MM.1S (cell line): ENCODE measurements at regions not wholly inside any gene's neighbourhood (a gene's known extent, or its start where the extent isn't known, plus 50 kb on each side); places are given as distances from the start of the nearest gene placed in this dataset.

Source experiments
- DNase-seq: peaks from one replicate; pipeline ENCODE4 v3.0.0-alpha.2; 2015
- H2AFZ ChIP-seq: fragments of 300-600 bp; sonication (generic); 2 replicates; pipeline ENCODE4 v1.6.0; 2016; ENCODE audit warnings: antibody characterized with exemption, low read length
- H3F3A ChIP-seq: fragments of 300-600 bp; sonication (generic); 2 replicates; pipeline ENCODE4 v1.6.1; 2016; ENCODE audit warnings: mild to moderate bottlenecking, antibody characterized with exemption, low read length, moderate library complexity, mixed read lengths; ENCODE audit not compliant: insufficient read depth
- H3K27ac ChIP-seq: fragments of 300-600 bp; sonication (generic); 2 replicates; pipeline ENCODE4 v1.5.1; 2016; ENCODE audit warnings: mild to moderate bottlenecking, low read length
- H3K27me3 ChIP-seq: fragments of 300-600 bp; sonication (generic); replicated peaks from 2 replicates; pipeline ENCODE4 v1.6.0; 2016; ENCODE audit warnings: low read length; ENCODE audit not compliant: insufficient read depth
- H3K36me3 ChIP-seq: fragments of 300-600 bp; sonication (generic); replicated peaks from 2 replicates; pipeline ENCODE4 v1.6.1; 2016; ENCODE audit warnings: mild to moderate bottlenecking, low read length, mixed read lengths; ENCODE audit not compliant: insufficient read depth
- H3K4me1 ChIP-seq: fragments of 300-600 bp; sonication (generic); 2 replicates; pipeline ENCODE4 v1.6.1; 2016; ENCODE audit warnings: low read length, mixed read lengths
- H3K4me2 ChIP-seq: fragments of 300-600 bp; sonication (generic); 2 replicates; pipeline ENCODE4 v1.6.0; 2016; ENCODE audit warnings: low read depth, low read length
- H3K4me3 ChIP-seq: fragments of 300-600 bp; sonication (generic); 2 replicates; pipeline ENCODE4 v1.5.1; 2016; ENCODE audit warnings: low read length, mixed read lengths
- H3K79me2 ChIP-seq: fragments of 300-600 bp; sonication (generic); 2 replicates; pipeline ENCODE4 v1.6.1; 2016; ENCODE audit warnings: mixed run types, low read length, mixed read lengths
- H3K9ac ChIP-seq: fragments of 300-600 bp; sonication (generic); 2 replicates; pipeline ENCODE4 v1.6.1; 2016; ENCODE audit warnings: low read length, mixed read lengths
- H3K9me2 ChIP-seq: fragments of 300-600 bp; sonication (generic); replicated peaks from 2 replicates; pipeline ENCODE4 v1.6.1; 2016; ENCODE audit warnings: mild to moderate bottlenecking, low read length, mixed read lengths; ENCODE audit not compliant: insufficient read depth
- H3K9me3 ChIP-seq: fragments of 300-600 bp; sonication (generic); replicated peaks from 2 replicates; pipeline ENCODE4 v1.6.1; 2016; ENCODE audit warnings: mild to moderate bottlenecking, low read length, mixed read lengths; ENCODE audit not compliant: insufficient read depth
- H4K20me1 ChIP-seq: fragments of 300-600 bp; sonication (generic); 2 replicates; pipeline ENCODE4 v1.6.1; 2016; ENCODE audit warnings: mild to moderate bottlenecking, low read length, moderate library complexity, mixed read lengths; ENCODE audit not compliant: insufficient read depth
- EZH2 ChIP-seq: fragments of 300-600 bp; sonication (generic); optimal IDR thresholded peaks from 2 replicates; pipeline ENCODE3; 2017; ENCODE audit warnings: low read depth, mild to moderate bottlenecking, antibody characterized with exemption, low read length, mixed read lengths
- EZH2phosphoT487 ChIP-seq: fragments of 300-600 bp; sonication (generic); IDR thresholded peaks from 2 replicates; pipeline ENCODE4 v1.6.1; 2018; ENCODE audit warnings: antibody characterized with exemption, low read length
- TF ChIP-seq, protein P1 (sequence below): fragments of 300-600 bp; sonication (generic); IDR thresholded peaks from 2 replicates; pipeline ENCODE4 v1.5.1; 2016; ENCODE audit warnings: antibody characterized with exemption, low read length, mixed read lengths

DNA sequence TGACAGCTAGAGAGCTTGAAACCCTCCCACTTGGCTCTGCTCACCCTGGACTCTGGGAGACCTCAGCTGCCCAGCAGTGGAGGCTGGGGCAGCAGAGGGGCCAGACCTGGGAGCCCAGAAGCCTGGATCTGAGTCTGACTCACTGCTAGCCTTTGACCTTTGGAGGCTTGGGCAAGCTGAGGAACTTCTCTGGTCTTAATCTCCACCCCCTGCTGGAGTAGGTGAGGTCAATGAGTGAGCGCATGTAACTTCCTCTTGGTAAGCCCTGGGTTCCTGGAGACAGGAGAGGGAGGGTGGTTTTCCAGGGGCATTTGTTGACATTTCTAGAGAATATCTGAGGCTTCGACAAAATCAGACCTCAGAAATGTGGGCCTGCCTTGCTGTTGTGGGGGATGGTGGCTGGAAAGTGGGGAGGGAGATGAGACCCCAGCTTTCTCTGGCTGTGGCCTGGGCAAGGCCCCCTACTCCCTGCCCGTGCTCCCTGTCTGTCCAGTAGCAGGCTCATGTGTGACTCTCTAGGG is 73.0 kb upstream of the YWHAQ start:
- H3K4me2 ChIP-seq: no peak overlapping the region
- H3K79me2 ChIP-seq: no peaks in the 10 kb centered on the region
- no peaks in the 10 kb centered on the region for H3K9me3 ChIP-seq
- TF ChIP-seq EZH2phosphoT487: no peak
- TF ChIP-seq, protein P1, sequence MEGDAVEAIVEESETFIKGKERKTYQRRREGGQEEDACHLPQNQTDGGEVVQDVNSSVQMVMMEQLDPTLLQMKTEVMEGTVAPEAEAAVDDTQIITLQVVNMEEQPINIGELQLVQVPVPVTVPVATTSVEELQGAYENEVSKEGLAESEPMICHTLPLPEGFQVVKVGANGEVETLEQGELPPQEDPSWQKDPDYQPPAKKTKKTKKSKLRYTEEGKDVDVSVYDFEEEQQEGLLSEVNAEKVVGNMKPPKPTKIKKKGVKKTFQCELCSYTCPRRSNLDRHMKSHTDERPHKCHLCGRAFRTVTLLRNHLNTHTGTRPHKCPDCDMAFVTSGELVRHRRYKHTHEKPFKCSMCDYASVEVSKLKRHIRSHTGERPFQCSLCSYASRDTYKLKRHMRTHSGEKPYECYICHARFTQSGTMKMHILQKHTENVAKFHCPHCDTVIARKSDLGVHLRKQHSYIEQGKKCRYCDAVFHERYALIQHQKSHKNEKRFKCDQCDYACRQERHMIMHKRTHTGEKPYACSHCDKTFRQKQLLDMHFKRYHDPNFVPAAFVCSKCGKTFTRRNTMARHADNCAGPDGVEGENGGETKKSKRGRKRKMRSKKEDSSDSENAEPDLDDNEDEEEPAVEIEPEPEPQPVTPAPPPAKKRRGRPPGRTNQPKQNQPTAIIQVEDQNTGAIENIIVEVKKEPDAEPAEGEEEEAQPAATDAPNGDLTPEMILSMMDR: no peak
- TF ChIP-seq EZH2: no peak
- DNase-seq: no peak
- no peaks in the 10 kb centered on the region for H3K9me2 ChIP-seq
- no peaks in the 10 kb centered on the region for H4K20me1 ChIP-seq
- H2AFZ ChIP-seq: no peak overlapping the region
- H3K4me3 ChIP-seq: no peak overlapping the region
- H3K27ac ChIP-seq: no peak overlapping the region
- H3K36me3 ChIP-seq: no peaks in the 10 kb centered on the region
- H3F3A ChIP-seq: no peaks in the 10 kb centered on the region
- H3K9ac ChIP-seq: no peak overlapping the region
- H3K27me3 ChIP-seq: no peaks in the 10 kb centered on the region
- no peaks in the 10 kb centered on the region for H3K4me1 ChIP-seq

DNA sequence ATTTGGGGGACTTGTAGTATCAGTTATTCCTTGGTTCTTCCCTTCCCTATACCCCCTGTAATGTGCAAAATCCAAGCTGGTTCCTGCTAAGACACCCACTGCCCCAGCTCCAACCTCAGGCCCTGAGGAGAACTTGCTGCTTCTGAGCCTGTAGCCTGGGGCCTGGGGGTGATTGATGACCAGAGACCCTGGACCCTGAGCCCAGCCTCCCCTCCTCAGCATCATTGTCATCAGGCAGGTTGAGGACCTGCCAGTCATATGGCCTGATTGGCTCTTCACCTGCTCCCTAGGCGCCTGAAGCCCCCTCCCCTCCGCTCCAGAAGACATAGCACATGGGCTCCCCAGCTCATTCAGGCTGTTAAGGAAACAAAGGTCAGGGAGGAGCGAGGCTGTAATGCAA is 73.8 kb upstream of the YWHAQ start:
- TF ChIP-seq EZH2 (no peak), EZH2phosphoT487 (no peak)
- TF ChIP-seq, protein P1: no peak
- DNase-seq: no peak
- Histone ChIP-seq H3F3A (no peaks in the 10 kb centered on the region), H3K9me2 (no peaks in the 10 kb centered on the region), H3K4me1 (no peaks in the 10 kb centered on the region), H3K27me3 (no peaks in the 10 kb centered on the region), H3K79me2 (no peaks in the 10 kb centered on the region), H4K20me1 (no peaks in the 10 kb centered on the region), H2AFZ (no peak overlapping the region), H3K9ac (no peak overlapping the region), H3K9me3 (no peaks in the 10 kb centered on the region), H3K36me3 (no peaks in the 10 kb centered on the region), H3K4me3 (no peak overlapping the region), H3K4me2 (no peak overlapping the region), H3K27ac (no peak overlapping the region)

DNA sequence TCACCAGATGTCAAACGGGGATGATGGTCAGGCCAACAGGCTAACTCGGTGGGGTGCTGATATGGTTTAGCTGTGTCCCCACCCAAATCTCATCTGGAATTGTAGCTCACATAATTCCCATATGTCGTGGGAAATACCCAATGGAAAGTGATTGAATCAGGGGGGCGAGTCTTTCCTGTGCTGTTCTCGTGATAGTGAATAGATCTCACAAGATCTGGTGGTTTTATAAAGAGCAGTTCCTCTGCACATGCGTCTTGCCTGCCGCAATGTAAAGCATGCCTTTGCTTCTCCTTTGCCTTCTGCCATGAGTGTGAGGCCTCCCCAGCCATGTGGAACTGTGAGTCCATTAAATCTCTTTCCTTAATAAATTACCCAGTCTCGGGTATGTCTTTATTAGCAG is 74.4 kb upstream of the YWHAQ start:
- DNase-seq: no peak
- Histone ChIP-seq H3K4me3 (no peak overlapping the region), H3K79me2 (no peaks in the 10 kb centered on the region), H3F3A (no peaks in the 10 kb centered on the region), H4K20me1 (no peaks in the 10 kb centered on the region), H3K9ac (no peak overlapping the region), H3K36me3 (no peaks in the 10 kb centered on the region), H3K4me2 (no peak overlapping the region), H3K27ac (no peak overlapping the region), H3K27me3 (no peaks in the 10 kb centered on the region), H2AFZ (no peak overlapping the region), H3K9me3 (no peaks in the 10 kb centered on the region), H3K4me1 (no peaks in the 10 kb centered on the region), H3K9me2 (no peaks in the 10 kb centered on the region)
- TF ChIP-seq EZH2 (no peak), EZH2phosphoT487 (no peak)
- TF ChIP-seq, protein P1: no peak
